ENCODE measurements at regions not wholly inside any gene's neighbourhood (a gene's known extent, or its start where the extent isn't known, plus 50 kb on each side); places are given as distances from the start of the nearest gene placed in this dataset.

GRCh38 chr9:29043072-29043471 is 1469.8 kb upstream of the C9orf72 start:
- TF ChIP-seq CTCF (IDR thresholded peaks at IDR 0.05) (no peak), EZH2phosphoT487 (IDR thresholded peaks at IDR 0.05) (no peak)

Data from neural progenitor cell (in vitro differentiated cells).